ENCODE measurements at regions not wholly inside any gene's neighbourhood (a gene's known extent, or its start where the extent isn't known, plus 50 kb on each side); places are given as distances from the start of the nearest gene placed in this dataset.
A peak's percentile ranks its signal among the peaks of the same experiment; 100 is the strongest.

DNA sequence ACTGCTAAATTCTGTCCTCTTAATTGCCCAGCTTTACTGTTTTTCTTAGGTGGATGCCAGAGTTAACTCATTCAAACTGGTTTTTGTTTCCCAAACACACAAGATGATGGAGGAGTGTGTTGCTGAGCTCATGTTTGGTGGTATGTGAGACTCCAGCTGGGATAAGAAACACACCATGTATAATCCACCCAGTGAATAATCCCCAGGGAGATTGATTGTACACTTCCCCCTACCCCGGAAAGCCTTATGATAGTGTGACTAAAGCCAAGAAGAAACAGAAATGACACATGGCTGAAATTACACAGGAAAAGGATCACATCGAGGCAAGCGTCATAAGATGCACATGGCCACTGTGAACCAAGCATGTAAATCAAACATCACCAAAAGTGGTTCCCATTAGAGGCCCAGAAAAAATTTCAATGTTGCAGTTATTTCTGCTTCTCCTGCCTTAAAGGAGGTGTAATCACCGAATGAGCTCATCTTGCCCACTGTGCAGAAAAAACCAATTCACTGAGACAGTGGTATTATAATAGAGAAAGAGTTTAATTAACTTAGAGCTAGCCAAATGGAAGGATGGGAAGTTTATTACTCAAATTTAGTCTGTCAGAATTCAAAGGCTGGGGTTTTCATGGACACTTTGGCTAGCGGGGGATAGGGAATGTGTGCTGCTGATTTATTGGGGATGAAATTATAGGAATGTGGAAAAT lies 56.7 kb upstream of the MAGI1 start:
- no peak for TF ChIP-seq EZH2 (IDR thresholded peaks at IDR 0.05; ENCODE audit: low read length, missing control alignments)
- TF ChIP-seq, protein P1, sequence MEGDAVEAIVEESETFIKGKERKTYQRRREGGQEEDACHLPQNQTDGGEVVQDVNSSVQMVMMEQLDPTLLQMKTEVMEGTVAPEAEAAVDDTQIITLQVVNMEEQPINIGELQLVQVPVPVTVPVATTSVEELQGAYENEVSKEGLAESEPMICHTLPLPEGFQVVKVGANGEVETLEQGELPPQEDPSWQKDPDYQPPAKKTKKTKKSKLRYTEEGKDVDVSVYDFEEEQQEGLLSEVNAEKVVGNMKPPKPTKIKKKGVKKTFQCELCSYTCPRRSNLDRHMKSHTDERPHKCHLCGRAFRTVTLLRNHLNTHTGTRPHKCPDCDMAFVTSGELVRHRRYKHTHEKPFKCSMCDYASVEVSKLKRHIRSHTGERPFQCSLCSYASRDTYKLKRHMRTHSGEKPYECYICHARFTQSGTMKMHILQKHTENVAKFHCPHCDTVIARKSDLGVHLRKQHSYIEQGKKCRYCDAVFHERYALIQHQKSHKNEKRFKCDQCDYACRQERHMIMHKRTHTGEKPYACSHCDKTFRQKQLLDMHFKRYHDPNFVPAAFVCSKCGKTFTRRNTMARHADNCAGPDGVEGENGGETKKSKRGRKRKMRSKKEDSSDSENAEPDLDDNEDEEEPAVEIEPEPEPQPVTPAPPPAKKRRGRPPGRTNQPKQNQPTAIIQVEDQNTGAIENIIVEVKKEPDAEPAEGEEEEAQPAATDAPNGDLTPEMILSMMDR (conservative IDR thresholded peaks at IDR 0.05 in 1 of 2, IDR thresholded peaks at IDR 0.05 in 1 of 2; ENCODE audit: low read depth in 1 of 2, low read length in 2 of 2), result no peak
- Histone ChIP-seq H4K20me1 (ENCODE audit: control insufficient read depth, extremely low read depth, insufficient read depth, low read length) (no peaks in the 10 kb centered on the region), H3K9ac (ENCODE audit: insufficient read depth, low read length) (no peak overlapping the region), H3K4me3 (replicated peaks in 1 of 4; ENCODE audit: control extremely low read depth in 1 of 4, insufficient read depth in 1 of 4, low read depth in 3 of 4, low read length in 4 of 4) (no peak overlapping the region), H3K27me3 (ENCODE audit: control insufficient read depth, insufficient read depth, low read length) (no peaks in the 10 kb centered on the region), H3K4me2 (ENCODE audit: extremely low read depth, insufficient read depth, low read length) (no peak overlapping the region), H3K36me3 (ENCODE audit: control insufficient read depth, insufficient read depth, low read length) (no peaks in the 10 kb centered on the region), H3K4me1 (ENCODE audit: control insufficient read depth, extremely low read depth, insufficient read depth, low read length) (no peaks in the 10 kb centered on the region), H2AFZ (ENCODE audit: low read length) (no peak overlapping the region), H3K9me3 (ENCODE audit: control insufficient read depth, insufficient read depth, low read depth, low read length) (no peaks in the 10 kb centered on the region), H3K79me2 (ENCODE audit: control insufficient read depth, insufficient read depth, low read length) (no peaks in the 10 kb centered on the region), H3K27ac (ENCODE audit: insufficient read depth, low read length) (no peak overlapping the region)
- peak in 1 of 2 donors; percentile 42 for DNase-seq (ENCODE audit: low read depth in 2 of 2)

DNA sequence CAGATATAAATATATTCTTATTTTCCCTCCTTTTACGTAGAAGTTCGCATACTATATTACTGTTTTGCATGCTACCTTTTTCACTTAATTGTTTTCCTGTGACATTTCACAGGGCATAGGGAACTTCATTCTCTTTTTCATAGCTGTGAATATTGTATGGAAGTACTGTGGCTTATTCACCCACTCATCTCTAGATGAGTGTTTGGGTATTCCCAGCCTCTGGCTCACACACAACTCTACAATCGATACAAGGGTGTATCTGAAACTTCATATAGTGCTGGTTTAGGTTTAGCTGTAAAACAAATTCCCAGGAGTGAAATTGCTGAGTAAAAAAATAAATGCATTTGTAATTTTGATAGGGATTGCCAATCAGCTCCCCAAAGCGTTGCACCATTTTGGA lies 55.3 kb upstream of the MAGI1 start:
- Histone ChIP-seq H3K4me2 (ENCODE audit: extremely low read depth, insufficient read depth, low read length) (no peak overlapping the region), H3K27ac (ENCODE audit: insufficient read depth, low read length) (no peak overlapping the region), H4K20me1 (ENCODE audit: control insufficient read depth, extremely low read depth, insufficient read depth, low read length) (no peaks in the 10 kb centered on the region), H3K9ac (ENCODE audit: insufficient read depth, low read length) (no peak overlapping the region), H3K27me3 (ENCODE audit: control insufficient read depth, insufficient read depth, low read length) (no peaks in the 10 kb centered on the region), H3K4me1 (ENCODE audit: control insufficient read depth, extremely low read depth, insufficient read depth, low read length) (no peaks in the 10 kb centered on the region), H3K36me3 (ENCODE audit: control insufficient read depth, insufficient read depth, low read length) (no peaks in the 10 kb centered on the region), H3K9me3 (ENCODE audit: control insufficient read depth, insufficient read depth, low read depth, low read length) (no peaks in the 10 kb centered on the region), H3K4me3 (replicated peaks in 1 of 4; ENCODE audit: control extremely low read depth in 1 of 4, insufficient read depth in 1 of 4, low read depth in 3 of 4, low read length in 4 of 4) (no peak overlapping the region), H3K79me2 (ENCODE audit: control insufficient read depth, insufficient read depth, low read length) (no peaks in the 10 kb centered on the region), H2AFZ (ENCODE audit: low read length) (no peak overlapping the region)
- no peak for DNase-seq (ENCODE audit: low read depth in 2 of 2)
- no peak for TF ChIP-seq EZH2 (IDR thresholded peaks at IDR 0.05; ENCODE audit: low read length, missing control alignments)

DNA sequence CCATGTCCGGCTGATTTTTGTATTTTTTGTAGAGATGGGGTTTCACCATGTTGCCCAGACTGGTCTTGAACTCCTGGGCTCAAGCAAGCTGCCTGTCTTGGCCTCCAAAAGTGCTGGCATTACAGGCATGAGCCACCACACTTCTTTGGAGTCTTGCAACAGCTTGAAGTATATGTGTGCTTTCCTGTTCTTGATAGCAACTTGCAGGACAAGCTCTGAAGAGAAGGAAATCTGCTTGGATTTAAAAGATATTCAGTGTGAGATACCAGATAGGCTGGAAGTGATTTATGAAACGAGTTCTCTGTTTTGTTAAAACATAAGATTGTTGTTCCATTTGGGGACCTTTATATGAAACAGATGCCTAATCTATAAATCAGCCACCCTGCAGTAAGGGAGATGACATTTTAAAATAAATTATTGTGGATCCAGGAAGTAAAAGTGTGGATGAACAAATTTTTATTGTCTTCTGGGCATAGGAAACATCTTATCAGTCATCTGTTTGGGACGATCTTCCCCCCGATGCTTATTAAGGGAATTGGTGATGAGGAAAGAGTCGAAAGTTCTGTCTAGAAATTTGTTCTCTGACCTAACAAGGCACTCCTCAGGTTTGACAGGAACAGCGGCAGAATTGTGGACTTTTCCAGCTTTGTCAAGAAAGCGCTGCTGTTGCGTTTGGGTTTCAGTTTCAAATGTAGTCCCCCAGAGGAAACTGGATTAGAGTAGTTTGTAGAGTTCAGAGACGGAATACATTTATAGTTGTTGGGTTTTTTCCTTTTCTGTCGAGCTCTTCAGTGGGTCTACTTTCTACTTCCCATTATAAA lies 53.7 kb upstream of the MAGI1 start:
- H3K36me3 ChIP-seq (ENCODE audit: control insufficient read depth, insufficient read depth, low read length), result no peaks in the 10 kb centered on the region
- H2AFZ ChIP-seq (ENCODE audit: low read length), result no peak overlapping the region
- H3K9ac ChIP-seq (ENCODE audit: insufficient read depth, low read length), result no peak overlapping the region
- no peak overlapping the region for H3K27ac ChIP-seq (ENCODE audit: insufficient read depth, low read length)
- no peaks in the 10 kb centered on the region for H3K9me3 ChIP-seq (ENCODE audit: control insufficient read depth, insufficient read depth, low read depth, low read length)
- DNase-seq (ENCODE audit: low read depth in 2 of 2), result no peak
- no peak overlapping the region for H3K4me2 ChIP-seq (ENCODE audit: extremely low read depth, insufficient read depth, low read length)
- H3K4me3 ChIP-seq (replicated peaks in 1 of 4; ENCODE audit: control extremely low read depth in 1 of 4, insufficient read depth in 1 of 4, low read depth in 3 of 4, low read length in 4 of 4), result no peak overlapping the region
- H3K27me3 ChIP-seq (ENCODE audit: control insufficient read depth, insufficient read depth, low read length), result no peaks in the 10 kb centered on the region
- H3K79me2 ChIP-seq (ENCODE audit: control insufficient read depth, insufficient read depth, low read length), result no peaks in the 10 kb centered on the region
- TF ChIP-seq EZH2 (IDR thresholded peaks at IDR 0.05; ENCODE audit: low read length, missing control alignments), result no peak
- TF ChIP-seq, protein P1 (conservative IDR thresholded peaks at IDR 0.05 in 1 of 2, IDR thresholded peaks at IDR 0.05 in 1 of 2; ENCODE audit: low read depth in 1 of 2, low read length in 2 of 2), result no peak
- H4K20me1 ChIP-seq (ENCODE audit: control insufficient read depth, extremely low read depth, insufficient read depth, low read length), result no peaks in the 10 kb centered on the region
- no peaks in the 10 kb centered on the region for H3K4me1 ChIP-seq (ENCODE audit: control insufficient read depth, extremely low read depth, insufficient read depth, low read length)
